PC-9 (cell line): ENCODE measurements at regions not wholly inside any gene's neighbourhood (a gene's known extent, or its start where the extent isn't known, plus 50 kb on each side); places are given as distances from the start of the nearest gene placed in this dataset.

ENCODE experiments used
- BruUV-seq: library from RNA; stranded (reverse); fragments of 400-500 nt; replicated peaks from 2 replicates; lab custom pipeline; 2021; lab: Mats Ljungman, UMichigan
- CTCF ChIA-PET: fragments of 300-600 bp; sonication (Branson Sonifier 250); formaldehyde crosslinking; loops from one replicate; lab custom pipeline; 2022; ENCODE audit warnings: antibody characterized with exemption; lab: Charles Lee
- POLR2A ChIA-PET: fragments of 300-600 bp; sonication (Branson Sonifier 250); formaldehyde crosslinking; loops from one replicate; lab custom pipeline; 2022; ENCODE audit warnings: antibody characterized with exemption; ENCODE audit not compliant: unreplicated experiment; lab: Charles Lee
- DNase-seq, 2 experiments: peaks; one replicate each; pipeline versions ENCODE4 v3.0.0 to v3.0.0-alpha.2; 2015 to 2022; ENCODE audit warnings: mixed read lengths in 1 of 2
- H2AFZ ChIP-seq: fragments of 200-600 bp; sonication (generic); 2 replicates; pipeline ENCODE4 v1.8.1; 2017; ENCODE audit warnings: antibody characterized with exemption
- H3F3A ChIP-seq: fragments of 200-600 bp; sonication (generic); 2 replicates; pipeline ENCODE4 v1.8.1; 2017; ENCODE audit warnings: antibody characterized with exemption, mild to moderate bottlenecking, low read depth; ENCODE audit not compliant: insufficient read depth
- H3K27ac ChIP-seq: fragments of 200-600 bp; sonication (generic); 2 replicates; pipeline ENCODE4 v1.6.1; 2016; ENCODE audit warnings: mixed run types
- H3K27me3 ChIP-seq: fragments of 200-600 bp; sonication (generic); 2 replicates; pipeline ENCODE4 v1.6.1; 2016; ENCODE audit warnings: low read depth, mixed run types; ENCODE audit not compliant: insufficient read depth
- H3K36me3 ChIP-seq: fragments of 200-600 bp; sonication (generic); 2 replicates; pipeline ENCODE4 v1.6.1; 2016; ENCODE audit warnings: low read depth, mixed run types
- H3K4me1 ChIP-seq: fragments of 200-600 bp; sonication (generic); replicated peaks from 2 replicates; pipeline ENCODE4 v1.6.1; 2016; ENCODE audit warnings: mixed run types; ENCODE audit not compliant: insufficient read depth
- H3K4me2 ChIP-seq: fragments of 200-600 bp; sonication (generic); 2 replicates; pipeline ENCODE4 v1.6.1; 2017; ENCODE audit warnings: mixed run types
- H3K4me3 ChIP-seq: fragments of 200-600 bp; sonication (generic); 2 replicates; pipeline ENCODE4 v1.6.1; 2016; ENCODE audit warnings: mixed run types
- H3K79me2 ChIP-seq: fragments of 200-600 bp; sonication (generic); 2 replicates; pipeline ENCODE4 v1.6.1; 2017; ENCODE audit warnings: low read depth, mixed run types
- H3K9me2 ChIP-seq: fragments of 200-600 bp; sonication (generic); 2 replicates; pipeline ENCODE4 v1.8.1; 2017; ENCODE audit warnings: mild to moderate bottlenecking; ENCODE audit not compliant: insufficient read depth
- H3K9me3 ChIP-seq: fragments of 200-600 bp; sonication (generic); 2 replicates; pipeline ENCODE4 v1.8.1; 2016; ENCODE audit warnings: low read depth; ENCODE audit not compliant: insufficient read depth
- H4K20me1 ChIP-seq: fragments of 200-600 bp; sonication (generic); 2 replicates; pipeline ENCODE4 v1.8.1; 2017; ENCODE audit not compliant: insufficient read depth
- CTCF ChIP-seq: fragments of 200-600 bp; sonication (generic); conservative IDR thresholded peaks from 2 replicates; pipeline ENCODE4 v1.6.1; 2017; ENCODE audit warnings: mixed run types, antibody characterized with exemption, mild to moderate bottlenecking, moderate library complexity
- EZH2 ChIP-seq: fragments of 200-600 bp; sonication (generic); IDR thresholded peaks from 2 replicates; pipeline ENCODE4 v1.8.0; 2017; ENCODE audit warnings: antibody characterized with exemption, low read depth
- intact Hi-C: fragments of 100-400 bp; cut with micrococcal nuclease; formaldehyde crosslinking; loops from one replicate; pipeline ENCODE4 v1.10.0; 2022; ENCODE audit not compliant: unreplicated experiment

GRCh38 chr15:97806766-97807165 is 153.7 kb upstream of the ARRDC4 start:
- Histone ChIP-seq H3F3A (no peaks in the 10 kb centered on the region), H3K4me1 (no peaks in the 10 kb centered on the region), H3K9me2 (no peaks in the 10 kb centered on the region), H3K4me3 (no peak overlapping the region), H3K4me2 (no peak overlapping the region), H3K27ac (no peak overlapping the region), H3K36me3 (no peaks in the 10 kb centered on the region), H4K20me1 (no peaks in the 10 kb centered on the region), H2AFZ (no peak overlapping the region), H3K79me2 (no peaks in the 10 kb centered on the region), H3K9me3 (no peaks in the 10 kb centered on the region), H3K27me3 (peaks cover 14% of the 10 kb centered on the region; the same call in 1 of the 2 replicates)
- intact Hi-C loops, result no loop called here
- CTCF ChIA-PET, result no interaction called here
- DNase-seq, result no peak
- POLR2A ChIA-PET, result no interaction called here
- no TSS peak for BruUV-seq
- TF ChIP-seq CTCF (no peak), EZH2 (no peak)

GRCh38 chr15:97815835-97816234 is 144.7 kb upstream of the ARRDC4 start:
- Histone ChIP-seq H3K36me3 (no peaks in the 10 kb centered on the region), H2AFZ (no peak overlapping the region), H3F3A (no peaks in the 10 kb centered on the region), H3K4me2 (no peak overlapping the region), H3K9me3 (no peaks in the 10 kb centered on the region), H3K4me1 (no peaks in the 10 kb centered on the region), H4K20me1 (no peaks in the 10 kb centered on the region), H3K79me2 (no peaks in the 10 kb centered on the region), H3K27me3 (no peaks in the 10 kb centered on the region), H3K4me3 (no peak overlapping the region), H3K9me2 (no peaks in the 10 kb centered on the region), H3K27ac (no peak overlapping the region)
- no peak for TF ChIP-seq EZH2
- TF ChIP-seq CTCF, result no peak
- ChIA-PET POLR2A (no interaction called here), CTCF (interaction anchor here (0.6 kb wide), 1 partner anchor 12 kb away, joined by 3 read pairs; no protein-coding TSS in a partner anchor)
- no peak for DNase-seq
- BruUV-seq, result no TSS peak
- intact Hi-C loops, result no loop called here

DNA sequence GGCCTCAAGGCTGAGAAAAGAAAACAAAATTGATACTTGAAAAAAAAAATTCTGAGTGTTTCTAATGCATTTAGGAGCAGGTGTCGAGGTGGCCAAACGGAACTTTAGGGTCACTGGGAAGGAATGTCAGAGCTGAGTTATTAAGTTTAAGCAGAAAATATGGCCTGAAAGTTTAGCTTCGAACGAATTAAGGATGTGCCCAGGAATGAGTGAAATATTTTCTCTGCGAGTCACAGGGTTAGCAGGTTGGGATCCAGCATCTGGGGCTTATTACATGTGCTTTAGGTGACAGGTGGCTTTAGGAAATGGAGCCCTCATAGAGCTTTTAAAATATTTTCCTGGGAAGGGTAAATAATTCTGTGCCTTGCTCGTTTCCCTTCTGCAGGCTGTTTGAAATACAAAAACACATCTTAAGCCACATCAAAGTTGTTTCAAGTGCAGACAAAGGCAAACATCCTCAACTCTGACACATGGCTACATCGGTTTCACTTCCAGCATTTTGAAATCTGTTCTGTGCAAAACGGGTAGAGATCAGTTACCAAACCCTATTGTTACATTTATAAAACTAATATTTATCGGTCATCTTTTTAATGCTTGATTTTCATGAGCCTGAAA is 143.1 kb upstream of the ARRDC4 start:
- H3K4me2 ChIP-seq, result no peak overlapping the region
- H2AFZ ChIP-seq, result no peak overlapping the region
- ChIA-PET POLR2A (interaction anchor here (0.7 kb wide), 1 partner anchor 120 kb away, joined by 5 read pairs; no protein-coding TSS in a partner anchor), CTCF (no interaction called here)
- H3K36me3 ChIP-seq, result no peaks in the 10 kb centered on the region
- no peaks in the 10 kb centered on the region for H4K20me1 ChIP-seq
- no peaks in the 10 kb centered on the region for H3K9me2 ChIP-seq
- H3F3A ChIP-seq, result no peaks in the 10 kb centered on the region
- TF ChIP-seq CTCF, result no peak
- no peak overlapping the region for H3K4me3 ChIP-seq
- no peaks in the 10 kb centered on the region for H3K79me2 ChIP-seq
- H3K27me3 ChIP-seq, result no peaks in the 10 kb centered on the region
- no peaks in the 10 kb centered on the region for H3K9me3 ChIP-seq
- H3K4me1 ChIP-seq, result no peaks in the 10 kb centered on the region
- DNase-seq, result no peak
- no peak overlapping the region for H3K27ac ChIP-seq
- no TSS peak for BruUV-seq
- intact Hi-C loops, result no loop called here
